ENCODE measurements at regions not wholly inside any gene's neighbourhood (a gene's known extent, or its start where the extent isn't known, plus 50 kb on each side); places are given as distances from the start of the nearest gene placed in this dataset.

DNA sequence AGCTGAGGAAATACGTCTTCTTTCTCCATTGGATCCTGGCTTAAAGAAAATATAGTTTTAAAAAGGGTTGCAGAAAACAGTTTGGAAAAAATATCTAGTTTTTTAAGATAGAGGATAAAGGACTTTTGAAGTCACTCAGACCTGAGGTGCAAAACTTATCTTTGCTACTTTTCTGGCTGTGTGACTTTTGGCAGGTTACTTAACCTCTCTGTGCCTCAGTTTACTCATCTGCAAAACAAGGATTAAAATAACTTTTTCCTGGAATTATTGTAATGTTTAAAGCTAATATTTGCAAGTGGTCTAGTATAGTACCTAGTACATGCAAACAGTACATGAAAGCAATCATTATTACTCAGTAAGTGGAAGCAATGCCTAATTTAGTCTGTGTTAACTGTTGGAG lies 176.8 kb downstream of the TBX5 start:
- TF ChIP-seq POLR2AphosphoS5 (IDR thresholded peaks at IDR 0.05) = no peak
- TF ChIP-seq, protein P1, sequence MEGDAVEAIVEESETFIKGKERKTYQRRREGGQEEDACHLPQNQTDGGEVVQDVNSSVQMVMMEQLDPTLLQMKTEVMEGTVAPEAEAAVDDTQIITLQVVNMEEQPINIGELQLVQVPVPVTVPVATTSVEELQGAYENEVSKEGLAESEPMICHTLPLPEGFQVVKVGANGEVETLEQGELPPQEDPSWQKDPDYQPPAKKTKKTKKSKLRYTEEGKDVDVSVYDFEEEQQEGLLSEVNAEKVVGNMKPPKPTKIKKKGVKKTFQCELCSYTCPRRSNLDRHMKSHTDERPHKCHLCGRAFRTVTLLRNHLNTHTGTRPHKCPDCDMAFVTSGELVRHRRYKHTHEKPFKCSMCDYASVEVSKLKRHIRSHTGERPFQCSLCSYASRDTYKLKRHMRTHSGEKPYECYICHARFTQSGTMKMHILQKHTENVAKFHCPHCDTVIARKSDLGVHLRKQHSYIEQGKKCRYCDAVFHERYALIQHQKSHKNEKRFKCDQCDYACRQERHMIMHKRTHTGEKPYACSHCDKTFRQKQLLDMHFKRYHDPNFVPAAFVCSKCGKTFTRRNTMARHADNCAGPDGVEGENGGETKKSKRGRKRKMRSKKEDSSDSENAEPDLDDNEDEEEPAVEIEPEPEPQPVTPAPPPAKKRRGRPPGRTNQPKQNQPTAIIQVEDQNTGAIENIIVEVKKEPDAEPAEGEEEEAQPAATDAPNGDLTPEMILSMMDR (IDR thresholded peaks at IDR 0.05) = no peak
- TF ChIP-seq POLR2A (IDR thresholded peaks at IDR 0.05) = no peak

Measured in prostate gland (tissue), 2 donors.